H1 (cell line): ENCODE measurements at regions not wholly inside any gene's neighbourhood (a gene's known extent, or its start where the extent isn't known, plus 50 kb on each side); places are given as distances from the start of the nearest gene placed in this dataset.

Source experiments
- BACH1 ChIP-seq: IDR thresholded peaks from 2 replicates; pipeline ENCODE4 v1.6.1; 2012; ENCODE audit warnings: low read length, improper control_type of control experiment
- CHD1 ChIP-seq: IDR thresholded peaks from 2 replicates; pipeline ENCODE4 v1.6.1; 2012; ENCODE audit warnings: low read depth, low read length, improper control_type of control experiment
- EP300 ChIP-seq, 2 experiments: IDR thresholded peaks; 1 replicate in 1 of 2; 2 replicates in 1 of 2; pipeline ENCODE4 v1.6.1; 2011 to 2012; ENCODE audit warnings: low read depth in 2 of 2, low read length in 2 of 2, mild to moderate bottlenecking in 2 of 2, borderline replicate concordance in 1 of 2, inconsistent platforms in 1 of 2, moderate library complexity in 1 of 2
- FOSL1 ChIP-seq: IDR thresholded peaks from 2 replicates; pipeline ENCODE4 v1.6.1; 2011; ENCODE audit warnings: mild to moderate bottlenecking, low read depth, low read length, moderate library complexity; ENCODE audit not compliant: insufficient read depth
- HDAC2 ChIP-seq, 2 experiments: fragments of 300-600 bp in 1 of 2; sonication (generic) in 1 of 2; IDR thresholded peaks; 2 replicates each; pipeline ENCODE4 v1.6.1; 2011 to 2012; ENCODE audit warnings: low read depth in 2 of 2, low read length in 2 of 2, mild to moderate bottlenecking in 2 of 2, moderate library complexity in 2 of 2, borderline replicate concordance in 1 of 2, inconsistent platforms in 1 of 2
- RAD21 ChIP-seq, 2 experiments: IDR thresholded peaks in 1 of 2; conservative IDR thresholded peaks in 1 of 2; 2 replicates each; pipeline ENCODE4 v1.6.1; 2011; ENCODE audit warnings: low read depth in 2 of 2, low read length in 2 of 2, improper control_type of control experiment in 1 of 2, inconsistent platforms in 1 of 2, mild to moderate bottlenecking in 1 of 2, moderate library complexity in 1 of 2
- SIRT6 ChIP-seq: IDR thresholded peaks from one replicate; pipeline ENCODE4 v1.7.1; 2012; ENCODE audit warnings: low read length, inconsistent platforms
- TF ChIP-seq, protein P1 (sequence below): fragments of 300-600 bp; sonication (generic); IDR thresholded peaks from 2 replicates; pipeline ENCODE4 v1.7.1; 2012; ENCODE audit warnings: low read length, moderate library complexity, mild to moderate bottlenecking, inconsistent platforms; ENCODE audit not compliant: insufficient replicate concordance
- TF ChIP-seq, protein P2 (sequence below), 3 experiments: IDR thresholded peaks; 1 replicate in 2 of 3; 2 replicates in 1 of 3; pipeline versions ENCODE4 v1.5.1 to v1.6.1; 2011; ENCODE audit warnings: low read length in 3 of 3, mild to moderate bottlenecking in 3 of 3, inconsistent platforms in 2 of 3, low read depth in 1 of 3, moderate library complexity in 1 of 3; ENCODE audit not compliant: insufficient read depth in 1 of 3; ENCODE audit errors: control extremely low read depth in 1 of 3

DNA sequence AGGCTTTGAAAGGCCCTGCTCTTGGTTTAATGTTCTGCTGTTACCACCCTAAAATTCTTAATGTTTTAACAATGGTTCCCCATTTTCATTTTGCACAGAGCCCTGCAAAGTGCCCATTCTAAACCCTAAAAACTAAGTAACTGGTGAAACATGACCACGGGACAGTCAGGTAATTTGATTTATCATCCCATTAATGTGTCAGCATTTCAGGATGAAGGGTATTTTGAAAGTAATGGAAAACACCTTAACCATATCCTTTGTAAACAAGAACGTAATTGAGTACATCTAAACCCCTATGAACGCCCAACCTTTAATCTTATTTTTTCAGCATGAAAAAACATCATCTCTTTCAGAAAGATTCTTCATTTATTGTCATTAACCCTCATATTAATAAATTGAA is 164.9 kb upstream of the IL12A start (continued):
- TF ChIP-seq, protein P1, sequence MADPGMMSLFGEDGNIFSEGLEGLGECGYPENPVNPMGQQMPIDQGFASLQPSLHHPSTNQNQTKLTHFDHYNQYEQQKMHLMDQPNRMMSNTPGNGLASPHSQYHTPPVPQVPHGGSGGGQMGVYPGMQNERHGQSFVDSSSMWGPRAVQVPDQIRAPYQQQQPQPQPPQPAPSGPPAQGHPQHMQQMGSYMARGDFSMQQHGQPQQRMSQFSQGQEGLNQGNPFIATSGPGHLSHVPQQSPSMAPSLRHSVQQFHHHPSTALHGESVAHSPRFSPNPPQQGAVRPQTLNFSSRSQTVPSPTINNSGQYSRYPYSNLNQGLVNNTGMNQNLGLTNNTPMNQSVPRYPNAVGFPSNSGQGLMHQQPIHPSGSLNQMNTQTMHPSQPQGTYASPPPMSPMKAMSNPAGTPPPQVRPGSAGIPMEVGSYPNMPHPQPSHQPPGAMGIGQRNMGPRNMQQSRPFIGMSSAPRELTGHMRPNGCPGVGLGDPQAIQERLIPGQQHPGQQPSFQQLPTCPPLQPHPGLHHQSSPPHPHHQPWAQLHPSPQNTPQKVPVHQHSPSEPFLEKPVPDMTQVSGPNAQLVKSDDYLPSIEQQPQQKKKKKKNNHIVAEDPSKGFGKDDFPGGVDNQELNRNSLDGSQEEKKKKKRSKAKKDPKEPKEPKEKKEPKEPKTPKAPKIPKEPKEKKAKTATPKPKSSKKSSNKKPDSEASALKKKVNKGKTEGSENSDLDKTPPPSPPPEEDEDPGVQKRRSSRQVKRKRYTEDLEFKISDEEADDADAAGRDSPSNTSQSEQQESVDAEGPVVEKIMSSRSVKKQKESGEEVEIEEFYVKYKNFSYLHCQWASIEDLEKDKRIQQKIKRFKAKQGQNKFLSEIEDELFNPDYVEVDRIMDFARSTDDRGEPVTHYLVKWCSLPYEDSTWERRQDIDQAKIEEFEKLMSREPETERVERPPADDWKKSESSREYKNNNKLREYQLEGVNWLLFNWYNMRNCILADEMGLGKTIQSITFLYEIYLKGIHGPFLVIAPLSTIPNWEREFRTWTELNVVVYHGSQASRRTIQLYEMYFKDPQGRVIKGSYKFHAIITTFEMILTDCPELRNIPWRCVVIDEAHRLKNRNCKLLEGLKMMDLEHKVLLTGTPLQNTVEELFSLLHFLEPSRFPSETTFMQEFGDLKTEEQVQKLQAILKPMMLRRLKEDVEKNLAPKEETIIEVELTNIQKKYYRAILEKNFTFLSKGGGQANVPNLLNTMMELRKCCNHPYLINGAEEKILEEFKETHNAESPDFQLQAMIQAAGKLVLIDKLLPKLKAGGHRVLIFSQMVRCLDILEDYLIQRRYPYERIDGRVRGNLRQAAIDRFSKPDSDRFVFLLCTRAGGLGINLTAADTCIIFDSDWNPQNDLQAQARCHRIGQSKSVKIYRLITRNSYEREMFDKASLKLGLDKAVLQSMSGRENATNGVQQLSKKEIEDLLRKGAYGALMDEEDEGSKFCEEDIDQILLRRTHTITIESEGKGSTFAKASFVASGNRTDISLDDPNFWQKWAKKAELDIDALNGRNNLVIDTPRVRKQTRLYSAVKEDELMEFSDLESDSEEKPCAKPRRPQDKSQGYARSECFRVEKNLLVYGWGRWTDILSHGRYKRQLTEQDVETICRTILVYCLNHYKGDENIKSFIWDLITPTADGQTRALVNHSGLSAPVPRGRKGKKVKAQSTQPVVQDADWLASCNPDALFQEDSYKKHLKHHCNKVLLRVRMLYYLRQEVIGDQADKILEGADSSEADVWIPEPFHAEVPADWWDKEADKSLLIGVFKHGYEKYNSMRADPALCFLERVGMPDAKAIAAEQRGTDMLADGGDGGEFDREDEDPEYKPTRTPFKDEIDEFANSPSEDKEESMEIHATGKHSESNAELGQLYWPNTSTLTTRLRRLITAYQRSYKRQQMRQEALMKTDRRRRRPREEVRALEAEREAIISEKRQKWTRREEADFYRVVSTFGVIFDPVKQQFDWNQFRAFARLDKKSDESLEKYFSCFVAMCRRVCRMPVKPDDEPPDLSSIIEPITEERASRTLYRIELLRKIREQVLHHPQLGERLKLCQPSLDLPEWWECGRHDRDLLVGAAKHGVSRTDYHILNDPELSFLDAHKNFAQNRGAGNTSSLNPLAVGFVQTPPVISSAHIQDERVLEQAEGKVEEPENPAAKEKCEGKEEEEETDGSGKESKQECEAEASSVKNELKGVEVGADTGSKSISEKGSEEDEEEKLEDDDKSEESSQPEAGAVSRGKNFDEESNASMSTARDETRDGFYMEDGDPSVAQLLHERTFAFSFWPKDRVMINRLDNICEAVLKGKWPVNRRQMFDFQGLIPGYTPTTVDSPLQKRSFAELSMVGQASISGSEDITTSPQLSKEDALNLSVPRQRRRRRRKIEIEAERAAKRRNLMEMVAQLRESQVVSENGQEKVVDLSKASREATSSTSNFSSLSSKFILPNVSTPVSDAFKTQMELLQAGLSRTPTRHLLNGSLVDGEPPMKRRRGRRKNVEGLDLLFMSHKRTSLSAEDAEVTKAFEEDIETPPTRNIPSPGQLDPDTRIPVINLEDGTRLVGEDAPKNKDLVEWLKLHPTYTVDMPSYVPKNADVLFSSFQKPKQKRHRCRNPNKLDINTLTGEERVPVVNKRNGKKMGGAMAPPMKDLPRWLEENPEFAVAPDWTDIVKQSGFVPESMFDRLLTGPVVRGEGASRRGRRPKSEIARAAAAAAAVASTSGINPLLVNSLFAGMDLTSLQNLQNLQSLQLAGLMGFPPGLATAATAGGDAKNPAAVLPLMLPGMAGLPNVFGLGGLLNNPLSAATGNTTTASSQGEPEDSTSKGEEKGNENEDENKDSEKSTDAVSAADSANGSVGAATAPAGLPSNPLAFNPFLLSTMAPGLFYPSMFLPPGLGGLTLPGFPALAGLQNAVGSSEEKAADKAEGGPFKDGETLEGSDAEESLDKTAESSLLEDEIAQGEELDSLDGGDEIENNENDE = no peak
- TF ChIP-seq BACH1 (no peak), RAD21 (IDR thresholded peaks at IDR 0.05 in 1 of 2, conservative IDR thresholded peaks at IDR 0.05 in 1 of 2; ENCODE audit: low read depth in 2 of 2, low read length in 2 of 2) (no peak), CHD1 (no peak), SIRT6 (no peak), EP300 (IDR thresholded peaks at IDR 0.05; ENCODE audit: borderline replicate concordance in 1 of 2, low read depth in 2 of 2, low read length in 2 of 2) (no peak), HDAC2 (IDR thresholded peaks at IDR 0.05; ENCODE audit: borderline replicate concordance in 1 of 2, low read depth in 2 of 2, low read length in 2 of 2) (no peak), FOSL1 (no peak)
- TF ChIP-seq, protein P2, sequence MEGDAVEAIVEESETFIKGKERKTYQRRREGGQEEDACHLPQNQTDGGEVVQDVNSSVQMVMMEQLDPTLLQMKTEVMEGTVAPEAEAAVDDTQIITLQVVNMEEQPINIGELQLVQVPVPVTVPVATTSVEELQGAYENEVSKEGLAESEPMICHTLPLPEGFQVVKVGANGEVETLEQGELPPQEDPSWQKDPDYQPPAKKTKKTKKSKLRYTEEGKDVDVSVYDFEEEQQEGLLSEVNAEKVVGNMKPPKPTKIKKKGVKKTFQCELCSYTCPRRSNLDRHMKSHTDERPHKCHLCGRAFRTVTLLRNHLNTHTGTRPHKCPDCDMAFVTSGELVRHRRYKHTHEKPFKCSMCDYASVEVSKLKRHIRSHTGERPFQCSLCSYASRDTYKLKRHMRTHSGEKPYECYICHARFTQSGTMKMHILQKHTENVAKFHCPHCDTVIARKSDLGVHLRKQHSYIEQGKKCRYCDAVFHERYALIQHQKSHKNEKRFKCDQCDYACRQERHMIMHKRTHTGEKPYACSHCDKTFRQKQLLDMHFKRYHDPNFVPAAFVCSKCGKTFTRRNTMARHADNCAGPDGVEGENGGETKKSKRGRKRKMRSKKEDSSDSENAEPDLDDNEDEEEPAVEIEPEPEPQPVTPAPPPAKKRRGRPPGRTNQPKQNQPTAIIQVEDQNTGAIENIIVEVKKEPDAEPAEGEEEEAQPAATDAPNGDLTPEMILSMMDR (IDR thresholded peaks at IDR 0.05; ENCODE audit: control extremely low read depth in 1 of 3, insufficient read depth in 1 of 3, low read depth in 1 of 3, low read length in 3 of 3) = no peak
